ENCODE measurements at regions not wholly inside any gene's neighbourhood (a gene's known extent, or its start where the extent isn't known, plus 50 kb on each side); places are given as distances from the start of the nearest gene placed in this dataset.
"Not testable (repeated sequence)": the region's sequence is repeated elsewhere in the genome, so short reads cannot be mapped to it uniquely, and the experiment has no call there.

GRCh38 chr1:65626003-65626402 lies 166.7 kb upstream of the PDE4B start:
- DNase-seq, result no peak
- intact Hi-C loops (cut with micrococcal nuclease; ENCODE audit: unreplicated experiment), result no loop called here
- Mint-ChIP-seq H3K9me3 (ENCODE audit: low read depth, unreplicated experiment) (no peaks in the 10 kb centered on the region), H3K27me3 (ENCODE audit: unreplicated experiment) (no peaks in the 10 kb centered on the region), H3K36me3 (ENCODE audit: insufficient read depth, unreplicated experiment) (no peaks in the 10 kb centered on the region), H3K4me3 (ENCODE audit: low read depth, unreplicated experiment) (no peak overlapping the region), H3K27ac (ENCODE audit: unreplicated experiment) (no peak overlapping the region), H3K4me1 (ENCODE audit: low read depth, unreplicated experiment) (peaks cover 8% of the 10 kb centered on the region)
- BruUV-seq (replicated peaks), result no TSS peak
- no peak for TF ChIP-seq CTCF (IDR thresholded peaks at IDR 0.05; ENCODE audit: unreplicated experiment)
- CTCF ChIA-PET, result interaction anchor here (1.0 kb wide), 1 partner anchor 11 kb away, joined by 3 read pairs; no protein-coding TSS in a partner anchor

DNA sequence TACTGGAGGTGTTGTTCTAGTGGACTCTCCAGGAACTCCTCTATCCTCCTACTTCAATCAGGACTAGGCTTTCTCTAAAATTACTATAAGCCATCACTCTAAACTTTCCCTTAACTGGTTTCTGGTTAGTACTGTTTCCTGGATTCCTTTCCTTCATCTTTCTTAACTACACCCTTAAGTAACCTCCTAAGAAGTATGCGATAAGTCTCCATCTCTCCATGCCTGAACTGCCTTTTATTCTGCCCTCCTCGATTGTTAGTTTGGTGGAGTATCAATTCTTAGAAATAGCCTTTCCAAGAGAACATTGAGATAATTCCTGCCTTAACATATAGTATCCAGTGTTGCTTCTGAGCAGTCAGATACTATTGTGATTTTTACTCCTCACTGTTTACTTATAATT lies 162.9 kb upstream of the PDE4B start:
- Mint-ChIP-seq H3K27ac (ENCODE audit: unreplicated experiment) (no peak overlapping the region), H3K4me3 (ENCODE audit: low read depth, unreplicated experiment) (no peak overlapping the region), H3K27me3 (ENCODE audit: unreplicated experiment) (no peaks in the 10 kb centered on the region), H3K36me3 (ENCODE audit: insufficient read depth, unreplicated experiment) (no peaks in the 10 kb centered on the region), H3K4me1 (ENCODE audit: low read depth, unreplicated experiment) (no peaks in the 10 kb centered on the region), H3K9me3 (ENCODE audit: low read depth, unreplicated experiment) (no peaks in the 10 kb centered on the region)
- no peak for DNase-seq
- CTCF ChIA-PET, result no interaction called here
- intact Hi-C loops (cut with micrococcal nuclease; ENCODE audit: unreplicated experiment), result no loop called here
- BruUV-seq (replicated peaks), result no TSS peak
- no peak for TF ChIP-seq CTCF (IDR thresholded peaks at IDR 0.05; ENCODE audit: unreplicated experiment)

- no peak for DNase-seq
- BruUV-seq (replicated peaks), result no TSS peak
- Mint-ChIP-seq H3K27me3 (ENCODE audit: unreplicated experiment) (no peaks in the 10 kb centered on the region), H3K4me1 (ENCODE audit: low read depth, unreplicated experiment) (no peaks in the 10 kb centered on the region), H3K9me3 (ENCODE audit: low read depth, unreplicated experiment) (no peaks in the 10 kb centered on the region), H3K36me3 (ENCODE audit: insufficient read depth, unreplicated experiment) (no peaks in the 10 kb centered on the region), H3K4me3 (ENCODE audit: low read depth, unreplicated experiment) (no peak overlapping the region), H3K27ac (ENCODE audit: unreplicated experiment) (no peak overlapping the region)
- intact Hi-C loops (cut with micrococcal nuclease; ENCODE audit: unreplicated experiment), result no loop called here
- no peak for TF ChIP-seq CTCF (IDR thresholded peaks at IDR 0.05; ENCODE audit: unreplicated experiment)
- CTCF ChIA-PET, result no interaction called here
Observed at GRCh38 chr1:65630855-65631254, 161.8 kb upstream of the PDE4B start.

DNA sequence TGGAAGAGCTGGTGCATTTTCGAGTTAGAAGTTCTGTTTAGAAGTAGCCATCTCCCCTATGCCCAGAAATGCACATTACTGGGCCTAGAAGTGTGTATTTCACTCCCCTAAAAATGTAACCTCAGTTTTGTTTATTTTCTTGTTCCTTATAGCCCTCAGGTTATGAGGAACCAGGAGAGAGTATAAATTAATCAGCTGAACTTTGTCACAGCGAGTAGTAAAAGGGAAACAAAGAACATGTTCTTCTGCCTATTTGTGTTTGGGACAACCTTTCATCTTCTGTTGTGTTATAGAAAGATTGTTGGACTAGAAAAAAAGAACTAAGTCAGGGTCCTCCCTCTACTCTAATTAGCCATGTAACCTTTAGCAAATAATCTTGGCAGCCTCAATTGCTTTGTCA lies 160.5 kb upstream of the PDE4B start:
- Mint-ChIP-seq H3K4me1 (ENCODE audit: low read depth, unreplicated experiment) (no peaks in the 10 kb centered on the region), H3K27me3 (ENCODE audit: unreplicated experiment) (no peaks in the 10 kb centered on the region), H3K27ac (ENCODE audit: unreplicated experiment) (no peak overlapping the region), H3K4me3 (ENCODE audit: low read depth, unreplicated experiment) (no peak overlapping the region), H3K36me3 (ENCODE audit: insufficient read depth, unreplicated experiment) (no peaks in the 10 kb centered on the region), H3K9me3 (ENCODE audit: low read depth, unreplicated experiment) (no peaks in the 10 kb centered on the region)
- no peak for TF ChIP-seq CTCF (IDR thresholded peaks at IDR 0.05; ENCODE audit: unreplicated experiment)
- CTCF ChIA-PET, result no interaction called here
- BruUV-seq (replicated peaks), result no TSS peak
- no peak for DNase-seq
- intact Hi-C loops (cut with micrococcal nuclease; ENCODE audit: unreplicated experiment), result no loop called here

DNA sequence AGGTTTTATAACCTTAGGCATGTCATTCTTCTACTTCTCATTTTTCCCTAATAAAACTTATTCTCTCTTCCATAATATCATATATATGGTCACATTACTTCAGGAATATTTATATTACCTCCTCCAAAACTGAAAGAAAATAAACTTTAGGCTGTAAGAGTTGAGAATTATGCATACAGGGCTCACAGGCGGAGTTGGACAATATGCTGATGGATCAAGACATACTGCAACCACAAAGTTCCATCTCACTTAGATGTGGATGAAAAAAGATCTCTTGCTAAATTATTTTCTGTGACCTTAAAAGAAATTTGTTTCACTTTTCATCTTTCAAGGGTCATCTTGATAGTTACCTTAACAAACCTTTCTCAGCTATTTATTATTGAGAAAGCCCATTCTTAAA lies 152.6 kb upstream of the PDE4B start:
- no peak for TF ChIP-seq CTCF (IDR thresholded peaks at IDR 0.05; ENCODE audit: unreplicated experiment)
- CTCF ChIA-PET, result no interaction called here
- DNase-seq, result no peak
- Mint-ChIP-seq H3K4me3 (ENCODE audit: low read depth, unreplicated experiment) (no peak overlapping the region), H3K27me3 (ENCODE audit: unreplicated experiment) (peaks cover 21% of the 10 kb centered on the region), H3K36me3 (ENCODE audit: insufficient read depth, unreplicated experiment) (no peaks in the 10 kb centered on the region), H3K4me1 (ENCODE audit: low read depth, unreplicated experiment) (no peaks in the 10 kb centered on the region), H3K27ac (ENCODE audit: unreplicated experiment) (no peak overlapping the region), H3K9me3 (ENCODE audit: low read depth, unreplicated experiment) (no peaks in the 10 kb centered on the region)
- intact Hi-C loops (cut with micrococcal nuclease; ENCODE audit: unreplicated experiment), result no loop called here
- BruUV-seq (replicated peaks), result no TSS peak

DNA sequence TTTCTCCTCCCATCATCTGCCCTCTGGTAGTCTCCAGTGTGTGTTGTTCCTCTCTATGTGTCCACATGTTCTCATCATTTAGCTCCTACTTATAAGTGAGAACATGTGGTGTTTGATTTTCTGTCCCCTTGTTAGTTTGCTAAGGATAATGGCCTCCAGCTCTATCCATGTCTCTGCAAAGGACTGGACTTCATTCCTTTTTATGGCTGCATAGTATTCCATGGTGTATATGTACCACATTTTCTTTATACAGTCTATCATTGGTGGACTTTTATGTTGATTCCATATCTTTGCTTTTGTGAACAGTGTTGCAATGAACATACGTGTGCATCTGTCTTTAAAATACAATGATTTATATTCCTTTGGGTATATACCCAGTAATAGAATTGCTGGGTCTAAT lies 143.5 kb upstream of the PDE4B start:
- CTCF ChIA-PET; H3K36me3 Mint-ChIP-seq (ENCODE audit: insufficient read depth, unreplicated experiment); BruUV-seq (replicated peaks); intact Hi-C loops (cut with micrococcal nuclease; ENCODE audit: unreplicated experiment); DNase-seq; H3K27ac Mint-ChIP-seq (ENCODE audit: unreplicated experiment); H3K4me1 Mint-ChIP-seq (ENCODE audit: low read depth, unreplicated experiment); H3K4me3 Mint-ChIP-seq (ENCODE audit: low read depth, unreplicated experiment); H3K9me3 Mint-ChIP-seq (ENCODE audit: low read depth, unreplicated experiment): not testable (repeated sequence)
- H3K27me3 Mint-ChIP-seq (ENCODE audit: unreplicated experiment), result peaks cover 50% of the 10 kb centered on the region
